Left lung (tissue), 4 donors: ENCODE measurements at regions not wholly inside any gene's neighbourhood (a gene's known extent, or its start where the extent isn't known, plus 50 kb on each side); places are given as distances from the start of the nearest gene placed in this dataset.

Experiments
- ATAC-seq: fragments of 200-7000 bp; cut with Tn5 transposase; one replicate; pipeline ENCODE4 v1.9.1; 2020; ENCODE audit warnings: moderate library complexity
- DNase-seq, 4 donors: peaks; one replicate each; pipeline ENCODE4 v3.0.0-alpha.2; 2013 to 2020
- H3K27ac ChIP-seq, 2 donors: fragments of 200-600 bp; sonication (generic) in 1 of 2; one replicate each; pipeline versions ENCODE4 v1.5.0 to v1.8.0; 2020 to 2021
- H3K27me3 ChIP-seq, 2 donors: fragments of 200-600 bp; sonication (generic) in 1 of 2; one replicate each; pipeline versions ENCODE4 v1.5.0 to v1.8.0; 2020 to 2021
- H3K36me3 ChIP-seq, 2 donors: fragments of 200-600 bp; sonication (generic) in 1 of 2; one replicate each; pipeline versions ENCODE4 v1.5.0 to v1.8.0; 2020 to 2021
- H3K4me1 ChIP-seq, 2 donors: fragments of 200-600 bp; one replicate each; pipeline ENCODE4 v1.8.0; 2021
- H3K4me3 ChIP-seq, 2 donors: fragments of 200-600 bp; sonication (generic) in 1 of 2; one replicate each; pipeline versions ENCODE4 v1.5.0 to v1.8.0; 2020 to 2021; ENCODE audit warnings: mild to moderate bottlenecking in 1 of 2
- H3K9me3 ChIP-seq, 2 donors: fragments of 200-600 bp; sonication (generic) in 1 of 2; one replicate each; pipeline versions ENCODE4 v1.5.0 to v1.8.0; 2020 to 2021
- CTCF ChIP-seq, 2 donors: fragments of 200-600 bp; sonication (generic) in 1 of 2; IDR thresholded peaks; one replicate each; pipeline versions ENCODE4 v1.5.0 to v1.8.0; 2021; ENCODE audit warnings: antibody characterized with exemption in 2 of 2
- intact Hi-C, 2 donors: fragments of 100-400 bp; cut with DNase I; formaldehyde crosslinking; loops; one replicate each; pipeline versions ENCODE4 v1.11.2 to v1.14.2; 2022
- donor health status: DM: no; HTN: yes; CAD: no.
- donor health status: DM: no; HTN: no; CAD: no.

- no peak for DNase-seq
- intact Hi-C loops, result no loop called here
- no peaks in the 10 kb centered on the region for H3K36me3 ChIP-seq
- H3K4me3 ChIP-seq, result no peak overlapping the region
- ATAC-seq, result no peak
- H3K4me1 ChIP-seq, result no peaks in the 10 kb centered on the region
- no peaks in the 10 kb centered on the region for H3K9me3 ChIP-seq
- H3K27ac ChIP-seq, result no peak overlapping the region
- H3K27me3 ChIP-seq, result no peaks in the 10 kb centered on the region
- no peak for TF ChIP-seq CTCF (IDR thresholded peaks at IDR 0.05)
Measured at GRCh38 chr2:226208726-226209125, 590.9 kb downstream of the IRS1 start.

GRCh38 chr2:226207671-226208070 is 591.9 kb downstream of the IRS1 start:
- no peak for TF ChIP-seq CTCF (IDR thresholded peaks at IDR 0.05)
- Histone ChIP-seq H3K27ac (no peak overlapping the region), H3K36me3 (no peaks in the 10 kb centered on the region), H3K4me3 (no peak overlapping the region), H3K27me3 (no peaks in the 10 kb centered on the region), H3K4me1 (no peaks in the 10 kb centered on the region), H3K9me3 (no peaks in the 10 kb centered on the region)
- intact Hi-C loops, result no loop called here
- DNase-seq, result no peak
- no peak for ATAC-seq

- Histone ChIP-seq H3K4me1 (no peaks in the 10 kb centered on the region), H3K36me3 (no peaks in the 10 kb centered on the region), H3K27ac (no peak overlapping the region), H3K4me3 (no peak overlapping the region), H3K27me3 (no peaks in the 10 kb centered on the region), H3K9me3 (no peaks in the 10 kb centered on the region)
- DNase-seq (no peak), ATAC-seq (no peak)
- intact Hi-C loops, result no loop called here
- no peak for TF ChIP-seq CTCF (IDR thresholded peaks at IDR 0.05)
Measured at GRCh38 chr2:226199555-226199954, 600.1 kb downstream of the IRS1 start.

- H3K9me3 ChIP-seq, result no peaks in the 10 kb centered on the region
- DNase-seq, result no peak
Measured at GRCh38 chr2:226198956-226199355, 600.7 kb downstream of the IRS1 start.

GRCh38 chr2:226190479-226191252 is 609.0 kb downstream of the IRS1 start:
- ATAC-seq (no peak), DNase-seq (no peak)
- Histone ChIP-seq H3K4me1 (peaks cover 0 to 3% of the 10 kb centered on the region in 2 donors), H3K9me3 (no peaks in the 10 kb centered on the region), H3K27ac (no peak overlapping the region), H3K4me3 (no peak overlapping the region), H3K27me3 (no peaks in the 10 kb centered on the region), H3K36me3 (no peaks in the 10 kb centered on the region)
- intact Hi-C loops, result no loop called here
- TF ChIP-seq CTCF (IDR thresholded peaks at IDR 0.05), result no peak

More at GRCh38 chr2:226198956-226199355, 600.7 kb downstream of the IRS1 start:
- TF ChIP-seq CTCF (IDR thresholded peaks at IDR 0.05), result no peak
- Histone ChIP-seq H3K27ac (no peak overlapping the region), H3K36me3 (no peaks in the 10 kb centered on the region), H3K27me3 (no peaks in the 10 kb centered on the region), H3K4me3 (no peak overlapping the region), H3K4me1 (no peaks in the 10 kb centered on the region)
- ATAC-seq, result no peak
- intact Hi-C loops, result no loop called here
